ENCODE measurements at regions not wholly inside any gene's neighbourhood (a gene's known extent, or its start where the extent isn't known, plus 50 kb on each side); places are given as distances from the start of the nearest gene placed in this dataset.

GRCh38 chr10:107692072-107692471, 527.6 kb upstream of the SORCS1 start:
- TF ChIP-seq CTCF (IDR thresholded peaks at IDR 0.05): no peak
- no peak for TF ChIP-seq POLR2A (IDR thresholded peaks at IDR 0.05)

Measured in uterus (tissue), 2 donors.